Left ventricle myocardium inferior (tissue), 1 donor: ENCODE measurements at regions not wholly inside any gene's neighbourhood (a gene's known extent, or its start where the extent isn't known, plus 50 kb on each side); places are given as distances from the start of the nearest gene placed in this dataset.

Source experiments
- DNase-seq: peaks from one replicate; pipeline ENCODE4 v3.0.0-alpha.2; 2020
- H3K27ac ChIP-seq: fragments of 200-600 bp; replicated peaks from 2 replicates; pipeline ENCODE4 v1.8.0; 2021
- H3K27me3 ChIP-seq: fragments of 200-600 bp; 2 replicates; pipeline ENCODE4 v1.8.0; 2021; ENCODE audit warnings: low read depth
- H3K36me3 ChIP-seq: fragments of 200-600 bp; 2 replicates; pipeline ENCODE4 v1.8.0; 2021
- H3K4me1 ChIP-seq: fragments of 200-600 bp; 2 replicates; pipeline ENCODE4 v1.8.0; 2021
- H3K4me3 ChIP-seq: fragments of 200-600 bp; 2 replicates; pipeline ENCODE4 v1.8.0; 2021; ENCODE audit warnings: mild to moderate bottlenecking, moderate library complexity
- H3K9me3 ChIP-seq: fragments of 200-600 bp; replicated peaks from 2 replicates; pipeline ENCODE4 v1.8.0; 2021
- intact Hi-C: fragments of 100-400 bp; cut with micrococcal nuclease; formaldehyde crosslinking; loops from one replicate; pipeline ENCODE4 v1.11.0; 2022
- TF ChIP-seq, protein P1 (sequence below): fragments of 200-600 bp; IDR thresholded peaks from 2 replicates; pipeline ENCODE4 v1.8.0; 2021; ENCODE audit warnings: antibody characterized with exemption, mild to moderate bottlenecking, borderline replicate concordance
- donor health status: DM: no; HTN: yes; CAD: no; lungs with severe emphysema.

DNA sequence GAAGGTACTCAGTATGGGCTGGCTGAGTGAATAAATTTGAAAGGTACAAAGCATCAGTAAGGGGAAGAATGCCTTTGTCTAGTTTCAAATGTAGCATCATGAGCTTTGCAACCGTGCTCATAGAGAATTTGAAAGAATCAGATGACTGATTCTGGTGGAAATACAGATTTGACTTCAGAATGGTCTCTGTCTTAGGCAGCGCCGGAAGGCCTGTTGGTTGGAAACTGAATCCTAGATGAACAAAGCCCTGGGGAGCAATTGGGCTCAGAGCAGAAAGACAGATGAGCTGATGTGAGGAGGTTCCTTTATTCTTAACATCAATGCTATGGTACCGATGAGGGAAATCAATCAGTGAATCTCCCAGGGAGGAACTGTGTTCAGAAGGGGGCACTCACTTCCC lies 137.3 kb downstream of the SNAPC1 start:
- intact Hi-C loops: loop anchor here (10.0 kb wide), 1 partner anchor 225 kb away; no protein-coding TSS in a partner anchor
- DNase-seq: no peak
- TF ChIP-seq, protein P1, sequence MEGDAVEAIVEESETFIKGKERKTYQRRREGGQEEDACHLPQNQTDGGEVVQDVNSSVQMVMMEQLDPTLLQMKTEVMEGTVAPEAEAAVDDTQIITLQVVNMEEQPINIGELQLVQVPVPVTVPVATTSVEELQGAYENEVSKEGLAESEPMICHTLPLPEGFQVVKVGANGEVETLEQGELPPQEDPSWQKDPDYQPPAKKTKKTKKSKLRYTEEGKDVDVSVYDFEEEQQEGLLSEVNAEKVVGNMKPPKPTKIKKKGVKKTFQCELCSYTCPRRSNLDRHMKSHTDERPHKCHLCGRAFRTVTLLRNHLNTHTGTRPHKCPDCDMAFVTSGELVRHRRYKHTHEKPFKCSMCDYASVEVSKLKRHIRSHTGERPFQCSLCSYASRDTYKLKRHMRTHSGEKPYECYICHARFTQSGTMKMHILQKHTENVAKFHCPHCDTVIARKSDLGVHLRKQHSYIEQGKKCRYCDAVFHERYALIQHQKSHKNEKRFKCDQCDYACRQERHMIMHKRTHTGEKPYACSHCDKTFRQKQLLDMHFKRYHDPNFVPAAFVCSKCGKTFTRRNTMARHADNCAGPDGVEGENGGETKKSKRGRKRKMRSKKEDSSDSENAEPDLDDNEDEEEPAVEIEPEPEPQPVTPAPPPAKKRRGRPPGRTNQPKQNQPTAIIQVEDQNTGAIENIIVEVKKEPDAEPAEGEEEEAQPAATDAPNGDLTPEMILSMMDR: no peak
- Histone ChIP-seq H3K9me3 (no peaks in the 10 kb centered on the region), H3K4me1 (no peaks in the 10 kb centered on the region), H3K27me3 (peaks cover 6% of the 10 kb centered on the region), H3K27ac (no peak overlapping the region), H3K4me3 (no peak overlapping the region), H3K36me3 (no peaks in the 10 kb centered on the region)

DNA sequence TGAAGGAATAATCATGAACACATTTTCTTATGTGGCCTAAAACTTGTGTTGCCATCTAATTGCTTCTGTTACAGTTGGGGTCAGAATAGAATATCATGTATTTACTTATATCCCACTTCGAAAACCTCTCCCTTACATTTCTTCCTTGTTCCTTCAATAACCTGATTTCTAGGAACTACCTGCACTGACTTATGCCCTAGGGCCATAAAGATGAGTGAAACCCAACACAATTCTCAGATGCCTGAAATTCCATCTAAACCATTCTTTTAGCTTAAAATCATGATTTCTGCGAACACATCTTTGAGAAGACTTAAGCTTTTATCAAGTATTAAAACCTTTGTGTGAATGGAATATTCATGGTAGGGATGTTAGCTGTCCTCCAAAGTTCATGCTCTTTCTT lies 142.7 kb downstream of the SNAPC1 start:
- H3K27ac ChIP-seq: no peak overlapping the region
- no peak for DNase-seq
- H3K4me1 ChIP-seq: no peaks in the 10 kb centered on the region
- H3K36me3 ChIP-seq: no peaks in the 10 kb centered on the region
- peaks cover 7% of the 10 kb centered on the region for H3K27me3 ChIP-seq
- TF ChIP-seq, protein P1: no peak
- H3K4me3 ChIP-seq: no peak overlapping the region
- intact Hi-C loops: no loop called here
- H3K9me3 ChIP-seq: no peaks in the 10 kb centered on the region

DNA sequence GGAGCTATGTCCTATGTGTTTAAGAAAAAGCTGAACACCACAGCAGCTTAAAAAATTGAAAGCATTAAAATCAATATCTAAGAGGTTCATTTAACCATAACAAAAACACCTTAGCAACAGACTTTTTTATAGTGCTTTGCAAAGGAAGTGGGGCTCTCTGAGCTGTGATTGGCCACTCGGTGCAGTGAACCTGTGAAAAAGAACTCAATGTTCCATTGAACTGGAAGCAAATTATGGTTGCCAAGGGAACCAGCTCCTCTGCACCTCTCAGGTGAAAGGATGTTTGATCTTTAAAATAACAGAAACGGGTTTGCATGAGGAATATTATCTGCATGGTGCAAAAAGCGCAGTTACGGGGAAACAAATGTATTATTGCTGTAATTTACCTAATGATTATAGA lies 149.4 kb downstream of the SNAPC1 start:
- no peak overlapping the region for H3K4me3 ChIP-seq
- no peak overlapping the region for H3K27ac ChIP-seq
- H3K9me3 ChIP-seq: no peaks in the 10 kb centered on the region
- intact Hi-C loops: no loop called here
- TF ChIP-seq, protein P1: no peak
- H3K4me1 ChIP-seq: no peaks in the 10 kb centered on the region
- DNase-seq: no peak
- H3K27me3 ChIP-seq: peaks cover 13% of the 10 kb centered on the region
- no peaks in the 10 kb centered on the region for H3K36me3 ChIP-seq

DNA sequence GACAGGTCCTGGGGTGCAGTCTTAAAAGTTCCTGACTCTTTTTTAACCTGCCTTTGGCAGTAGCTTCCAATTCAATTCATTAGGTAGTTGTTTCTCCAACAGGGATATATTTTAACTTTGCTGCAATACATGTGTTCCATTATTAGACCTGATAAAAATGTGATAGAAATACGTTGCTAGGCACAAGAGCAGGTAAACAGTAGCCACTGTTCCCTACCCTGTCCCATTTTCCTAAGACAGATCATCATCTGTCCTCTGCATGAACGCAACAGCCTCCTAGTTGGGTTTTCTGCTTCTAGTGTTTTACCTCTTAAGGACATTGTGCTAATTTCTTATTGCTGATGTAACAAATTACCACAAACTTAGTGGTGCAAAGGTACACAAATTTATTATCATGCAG lies 156.8 kb downstream of the SNAPC1 start:
- Histone ChIP-seq H3K4me3 (no peak overlapping the region), H3K27me3 (peaks cover 7% of the 10 kb centered on the region), H3K4me1 (no peaks in the 10 kb centered on the region), H3K9me3 (no peaks in the 10 kb centered on the region), H3K27ac (no peak overlapping the region), H3K36me3 (no peaks in the 10 kb centered on the region)
- no peak for DNase-seq
- TF ChIP-seq, protein P1: no peak
- intact Hi-C loops: no loop called here

DNA sequence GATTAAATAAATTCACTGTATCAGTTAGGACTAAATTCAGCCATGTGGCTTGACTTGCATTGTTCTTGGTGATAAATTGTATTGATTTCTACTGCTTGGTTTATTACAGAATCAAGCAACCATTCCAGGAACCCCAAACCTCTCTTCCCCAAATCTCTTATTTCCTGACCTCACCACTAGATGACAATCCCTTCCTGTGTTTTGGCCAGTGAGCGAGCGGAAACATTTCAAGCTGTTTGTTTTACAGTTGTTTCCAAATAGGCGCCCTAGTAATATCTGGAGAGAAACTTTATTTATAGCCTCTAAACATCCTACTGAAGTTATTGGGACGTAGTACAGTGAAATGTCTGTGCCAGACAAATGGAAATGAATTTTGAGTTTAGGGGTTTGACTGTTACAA lies 161.1 kb downstream of the SNAPC1 start:
- Histone ChIP-seq H3K27ac (no peak overlapping the region), H3K36me3 (no peaks in the 10 kb centered on the region), H3K27me3 (peaks cover 9% of the 10 kb centered on the region), H3K9me3 (no peaks in the 10 kb centered on the region), H3K4me3 (no peak overlapping the region), H3K4me1 (no peaks in the 10 kb centered on the region)
- TF ChIP-seq, protein P1: peak; percentile 12
- intact Hi-C loops: no loop called here
- DNase-seq: no peak

DNA sequence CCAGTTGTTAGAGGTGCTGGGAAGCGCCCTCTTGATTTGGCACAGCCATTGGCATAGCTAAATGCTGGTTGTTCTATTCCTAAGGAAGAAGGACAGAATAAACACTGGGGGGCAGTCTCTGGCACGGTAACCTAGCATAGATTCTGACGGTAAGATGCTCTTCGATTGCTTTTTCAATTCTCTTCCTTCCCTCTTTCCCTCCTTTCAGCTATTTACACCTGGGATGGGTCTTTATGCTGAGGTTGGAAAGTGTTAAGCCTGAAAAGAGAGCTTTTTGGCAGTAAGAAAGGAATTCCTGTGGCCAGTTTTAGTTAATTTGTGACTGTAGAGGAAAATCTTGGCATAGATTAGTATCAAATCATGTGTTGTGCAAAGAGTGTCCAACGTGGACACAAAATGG lies 162.8 kb downstream of the SNAPC1 start:
- no peak for DNase-seq

More for the DNA sequence above, 162.8 kb downstream of the SNAPC1 start:
- no peaks in the 10 kb centered on the region for H3K36me3 ChIP-seq
- intact Hi-C loops: no loop called here
- TF ChIP-seq, protein P1: no peak
- H3K27me3 ChIP-seq: peaks cover 8% of the 10 kb centered on the region
- no peak overlapping the region for H3K4me3 ChIP-seq
- H3K4me1 ChIP-seq: no peaks in the 10 kb centered on the region
- H3K27ac ChIP-seq: no peak overlapping the region
- H3K9me3 ChIP-seq: no peaks in the 10 kb centered on the region
